Keratinocyte (primary cell): ENCODE measurements at regions not wholly inside any gene's neighbourhood (a gene's known extent, or its start where the extent isn't known, plus 50 kb on each side); places are given as distances from the start of the nearest gene placed in this dataset.

Source experiments
- DNase-seq: peaks from one replicate; pipeline ENCODE4 v3.0.0-alpha.2; 2011; ENCODE audit warnings: low read depth, missing footprints, low spot score
- FAIRE-seq: peaks from 2 replicates; lab custom pipeline; 2011; peaks lifted over from hg19 to GRCh38; lab: Jason Lieb, UNC
- H2AFZ ChIP-seq: 2 replicates; pipeline ENCODE4 v1.6.0; 2012; ENCODE audit warnings: low read length, control low read depth, inconsistent platforms; ENCODE audit not compliant: control insufficient read depth
- H3K27ac ChIP-seq: 2 replicates; pipeline ENCODE4 v1.5.1; 2011; ENCODE audit warnings: low read length; ENCODE audit not compliant: control insufficient read depth, insufficient read depth
- H3K27me3 ChIP-seq: 3 replicates; pipeline ENCODE4 v1.6.0; 2011; ENCODE audit warnings: low read length; ENCODE audit not compliant: control insufficient read depth, insufficient read depth; ENCODE audit errors: extremely low read depth
- H3K36me3 ChIP-seq, 2 experiments: 2 replicates in 1 of 2; 3 replicates in 1 of 2; pipeline ENCODE4 v1.5.1; 2011; ENCODE audit warnings: low read length in 2 of 2, mild to moderate bottlenecking in 1 of 2; ENCODE audit not compliant: control insufficient read depth in 2 of 2, insufficient read depth in 2 of 2; ENCODE audit errors: extremely low read depth in 1 of 2
- H3K4me1 ChIP-seq: 3 replicates; pipeline ENCODE4 v1.5.1; 2011; ENCODE audit warnings: low read length; ENCODE audit not compliant: control insufficient read depth, insufficient read depth; ENCODE audit errors: extremely low read depth
- H3K4me2 ChIP-seq: 3 replicates; pipeline ENCODE4 v1.6.0; 2011; ENCODE audit warnings: low read depth, low read length; ENCODE audit not compliant: control insufficient read depth, insufficient read depth; ENCODE audit errors: extremely low read depth
- H3K4me3 ChIP-seq, 3 experiments: fragments of 200-600 bp in 1 of 3; sonication (generic) in 1 of 3; 2 replicates in 2 of 3; 3 replicates in 1 of 3; pipeline ENCODE4 v1.5.1; 2011 to 2016; ENCODE audit warnings: low read length in 3 of 3, mild to moderate bottlenecking in 3 of 3, control low read depth in 2 of 3, inconsistent platforms in 1 of 3, low read depth in 1 of 3, mixed read lengths in 1 of 3, mixed run types in 1 of 3, moderate library complexity in 1 of 3; ENCODE audit not compliant: control insufficient read depth in 2 of 3, insufficient read depth in 2 of 3; ENCODE audit errors: extremely low read depth in 1 of 3
- H3K79me2 ChIP-seq: 2 replicates; pipeline ENCODE4 v1.6.0; 2012; ENCODE audit warnings: low read length; ENCODE audit not compliant: control insufficient read depth, insufficient read depth
- H3K9ac ChIP-seq: 3 replicates; pipeline ENCODE4 v1.6.0; 2011; ENCODE audit warnings: low read length; ENCODE audit not compliant: control insufficient read depth, insufficient read depth; ENCODE audit errors: extremely low read depth
- H3K9me1 ChIP-seq: 3 replicates; pipeline ENCODE4 v1.6.0; 2011; ENCODE audit warnings: low read length; ENCODE audit not compliant: control insufficient read depth, insufficient read depth; ENCODE audit errors: extremely low read depth
- H3K9me3 ChIP-seq: 2 replicates; pipeline ENCODE4 v1.5.1; 2012; ENCODE audit warnings: low read depth, low read length; ENCODE audit not compliant: control insufficient read depth
- H4K20me1 ChIP-seq: 3 replicates; pipeline ENCODE4 v1.6.0; 2011; ENCODE audit warnings: low read length; ENCODE audit not compliant: control insufficient read depth, insufficient read depth; ENCODE audit errors: extremely low read depth
- CTCF ChIP-seq, 3 experiments: IDR thresholded peaks in 1 of 3; conservative IDR thresholded peaks in 1 of 3; optimal IDR thresholded peaks in 1 of 3; 2 replicates in 2 of 3; 3 replicates in 1 of 3; pipeline versions ENCODE3 to v1.5.1; 2011; ENCODE audit warnings: low read length in 3 of 3, mild to moderate bottlenecking in 3 of 3, moderate library complexity in 2 of 3, control low read depth in 1 of 3, inconsistent platforms in 1 of 3; ENCODE audit not compliant: insufficient read depth in 2 of 3; ENCODE audit errors: extremely low read depth in 1 of 3
- EZH2 ChIP-seq: IDR thresholded peaks from one replicate; pipeline ENCODE4 v1.6.1; 2012; ENCODE audit warnings: inconsistent platforms, mild to moderate bottlenecking, low read length, moderate library complexity
- dilution Hi-C: fragments of 300-500 bp; cut with MboI; formaldehyde crosslinking; loops from one replicate; pipeline ENCODE4 v1.7.0; 2020; ENCODE audit warnings: low sequenced_read_pairs; ENCODE audit not compliant: extremely low pct_ligation_motif_present

GRCh38 chr20:17790296-17790695 is 90.5 kb downstream of the BANF2 start:
- no peaks in the 10 kb centered on the region for H3K9me3 ChIP-seq
- H3K9me1 ChIP-seq: no peaks in the 10 kb centered on the region
- no peaks in the 10 kb centered on the region for H3K4me1 ChIP-seq
- dilution Hi-C loops: no loop called here
- H2AFZ ChIP-seq: no peak overlapping the region
- H4K20me1 ChIP-seq: no peaks in the 10 kb centered on the region
- no peak overlapping the region for H3K9ac ChIP-seq
- H3K4me3 ChIP-seq: no peak overlapping the region
- no peak for TF ChIP-seq CTCF (optimal IDR thresholded peaks at IDR 0.05 in 1 of 3, IDR thresholded peaks at IDR 0.05 in 1 of 3, conservative IDR thresholded peaks at IDR 0.05 in 1 of 3; ENCODE audit: extremely low read depth in 1 of 3, insufficient read depth in 2 of 3, low read length in 3 of 3)
- no peak for TF ChIP-seq EZH2
- H3K79me2 ChIP-seq: no peaks in the 10 kb centered on the region
- DNase-seq (no peak), FAIRE-seq (no peak)
- no peak overlapping the region for H3K4me2 ChIP-seq
- H3K27me3 ChIP-seq: peaks cover 14% of the 10 kb centered on the region
- H3K36me3 ChIP-seq: no peaks in the 10 kb centered on the region
- no peak overlapping the region for H3K27ac ChIP-seq

GRCh38 chr20:17787816-17788215 is 88.0 kb downstream of the BANF2 start:
- no peak overlapping the region for H2AFZ ChIP-seq
- FAIRE-seq (no peak), DNase-seq (no peak)
- no peaks in the 10 kb centered on the region for H3K9me1 ChIP-seq
- H3K79me2 ChIP-seq: no peaks in the 10 kb centered on the region
- peaks cover 14% of the 10 kb centered on the region for H3K27me3 ChIP-seq
- TF ChIP-seq EZH2 (no peak), CTCF (optimal IDR thresholded peaks at IDR 0.05 in 1 of 3, IDR thresholded peaks at IDR 0.05 in 1 of 3, conservative IDR thresholded peaks at IDR 0.05 in 1 of 3; ENCODE audit: extremely low read depth in 1 of 3, insufficient read depth in 2 of 3, low read length in 3 of 3) (no peak)
- no peaks in the 10 kb centered on the region for H3K4me1 ChIP-seq
- dilution Hi-C loops: no loop called here
- no peaks in the 10 kb centered on the region for H3K36me3 ChIP-seq
- no peak overlapping the region for H3K27ac ChIP-seq
- H3K9me3 ChIP-seq: no peaks in the 10 kb centered on the region
- no peak overlapping the region for H3K4me2 ChIP-seq
- H3K9ac ChIP-seq: no peak overlapping the region
- no peak overlapping the region for H3K4me3 ChIP-seq
- no peaks in the 10 kb centered on the region for H4K20me1 ChIP-seq
